Islet of Langerhans (tissue), 1 donor: ENCODE measurements at regions not wholly inside any gene's neighbourhood (a gene's known extent, or its start where the extent isn't known, plus 50 kb on each side); places are given as distances from the start of the nearest gene placed in this dataset.
"Not testable (repeated sequence)": the region's sequence is repeated elsewhere in the genome, so short reads cannot be mapped to it uniquely, and the experiment has no call there.

Source experiments
- FAIRE-seq: peaks from one replicate; lab custom pipeline; 2011; peaks lifted over from hg19 to GRCh38; lab: Jason Lieb, UNC

GRCh38 chr20:54727490-54727889, 252.1 kb downstream of the DOK5 start:
- no peak for FAIRE-seq

- FAIRE-seq = no peak
Observed at GRCh38 chr20:54726687-54727300, 251.4 kb downstream of the DOK5 start.

GRCh38 chr20:54725266-54725665, 249.9 kb downstream of the DOK5 start:
- FAIRE-seq = not testable (repeated sequence)

- FAIRE-seq = no peak
Observed at GRCh38 chr20:54723723-54724122, 248.3 kb downstream of the DOK5 start.

GRCh38 chr20:54717983-54718382, 242.6 kb downstream of the DOK5 start:
- FAIRE-seq = no peak

- no peak for FAIRE-seq
Observed at GRCh38 chr20:54716790-54717189, 241.4 kb downstream of the DOK5 start.

- no peak for FAIRE-seq
Observed at GRCh38 chr20:54716174-54716747, 240.9 kb downstream of the DOK5 start.

- no peak for FAIRE-seq
Observed at GRCh38 chr20:54714817-54715216, 239.4 kb downstream of the DOK5 start.

- FAIRE-seq = no peak
Observed at GRCh38 chr20:54713727-54714126, 238.3 kb downstream of the DOK5 start.

- FAIRE-seq = no peak
Observed at GRCh38 chr20:54711071-54711470, 235.7 kb downstream of the DOK5 start.

- no peak for FAIRE-seq
Observed at GRCh38 chr20:54710341-54710740, 234.9 kb downstream of the DOK5 start.

GRCh38 chr20:54708229-54708628, 232.8 kb downstream of the DOK5 start:
- no peak for FAIRE-seq

GRCh38 chr20:54707801-54708200, 232.4 kb downstream of the DOK5 start:
- FAIRE-seq = no peak

GRCh38 chr20:54706581-54706980, 231.2 kb downstream of the DOK5 start:
- no peak for FAIRE-seq

- no peak for FAIRE-seq
Observed at GRCh38 chr20:54704032-54704635, 228.7 kb downstream of the DOK5 start.
